Neuronal stem cell (in vitro differentiated cells): ENCODE measurements at regions not wholly inside any gene's neighbourhood (a gene's known extent, or its start where the extent isn't known, plus 50 kb on each side); places are given as distances from the start of the nearest gene placed in this dataset.

ENCODE experiments used
- DNase-seq: peaks from one replicate; pipeline ENCODE4 v3.0.0-alpha.2; 2013; ENCODE audit warnings: low spot score
- H2AFZ ChIP-seq: one replicate; pipeline ENCODE4 v1.6.1; 2013; ENCODE audit warnings: mild to moderate bottlenecking, low read length, inconsistent platforms
- H2AK5ac ChIP-seq: 2 replicates; pipeline ENCODE4 v1.6.1; 2013; ENCODE audit warnings: low read depth, mild to moderate bottlenecking, inconsistent platforms, low read length, moderate library complexity, mixed read lengths
- H2BK120ac ChIP-seq: 2 replicates; pipeline ENCODE4 v1.6.1; 2013; ENCODE audit warnings: low read depth, mild to moderate bottlenecking, inconsistent platforms, low read length, moderate library complexity, mixed read lengths
- H2BK12ac ChIP-seq: one replicate; pipeline ENCODE4 v1.6.1; 2013; ENCODE audit warnings: low read length, inconsistent platforms
- H2BK15ac ChIP-seq: 2 replicates; pipeline ENCODE4 v1.6.1; 2013; ENCODE audit warnings: mild to moderate bottlenecking, low read length, inconsistent platforms, mixed read lengths
- H2BK5ac ChIP-seq: one replicate; pipeline ENCODE4 v1.6.1; 2013; ENCODE audit warnings: inconsistent platforms, mild to moderate bottlenecking, low read length, moderate library complexity
- H3K14ac ChIP-seq: one replicate; pipeline ENCODE4 v1.6.1; 2013; ENCODE audit warnings: low read length, inconsistent platforms
- H3K18ac ChIP-seq: 2 replicates; pipeline ENCODE4 v1.6.1; 2013; ENCODE audit warnings: low read length, inconsistent platforms
- H3K23ac ChIP-seq: 2 replicates; pipeline ENCODE4 v1.6.1; 2013; ENCODE audit warnings: low read depth, mild to moderate bottlenecking, mixed read lengths, low read length, inconsistent platforms; ENCODE audit not compliant: poor library complexity
- H3K27ac ChIP-seq: replicated peaks from 3 replicates; pipeline ENCODE4 v1.5.1; 2013; ENCODE audit warnings: low read length, inconsistent platforms
- H3K27me3 ChIP-seq, 3 experiments: 2 replicates each; pipeline ENCODE4 v1.6.1; 2013; ENCODE audit warnings: low read length in 3 of 3, mild to moderate bottlenecking in 2 of 3, inconsistent platforms in 1 of 3, low read depth in 1 of 3, mixed read lengths in 1 of 3, moderate library complexity in 1 of 3; ENCODE audit not compliant: control insufficient read depth in 3 of 3, insufficient read depth in 3 of 3
- H3K36me3 ChIP-seq, 2 donors: replicated peaks in 1 of 2; 2 replicates each; pipeline ENCODE4 v1.6.1; 2013; ENCODE audit warnings: low read length in 2 of 2; ENCODE audit not compliant: control insufficient read depth in 2 of 2, insufficient read depth in 2 of 2
- H3K4ac ChIP-seq: 2 replicates; pipeline ENCODE4 v1.6.1; 2013; ENCODE audit warnings: inconsistent platforms, mild to moderate bottlenecking, low read length, moderate library complexity
- H3K4me1 ChIP-seq, 2 donors: 1 replicate in 1 of 2; 2 replicates in 1 of 2; pipeline ENCODE4 v1.6.1; 2013; ENCODE audit warnings: low read length in 2 of 2, low read depth in 1 of 2; ENCODE audit not compliant: control insufficient read depth in 2 of 2, insufficient read depth in 1 of 2
- H3K4me2 ChIP-seq: one replicate; pipeline ENCODE4 v1.6.1; 2013; ENCODE audit warnings: mild to moderate bottlenecking, low read length, inconsistent platforms; ENCODE audit not compliant: insufficient read depth, poor library complexity, severe bottlenecking
- H3K4me3 ChIP-seq, 2 donors: 2 replicates each; pipeline ENCODE4 v1.5.1; 2013; ENCODE audit warnings: low read length in 2 of 2, mild to moderate bottlenecking in 2 of 2, inconsistent platforms in 1 of 2, moderate library complexity in 1 of 2
- H3K79me1 ChIP-seq: one replicate; pipeline ENCODE4 v1.6.1; 2013; ENCODE audit warnings: low read depth, mild to moderate bottlenecking, inconsistent platforms, low read length, moderate library complexity
- H3K9ac ChIP-seq: one replicate; pipeline ENCODE4 v1.6.1; 2013; ENCODE audit warnings: mild to moderate bottlenecking, low read depth, low read length, inconsistent platforms; ENCODE audit not compliant: poor library complexity
- H3K9me3 ChIP-seq, 2 donors: replicated peaks in 1 of 2; 2 replicates each; pipeline versions ENCODE3 to v1.6.1; 2013; ENCODE audit warnings: low read length in 2 of 2, mild to moderate bottlenecking in 2 of 2, inconsistent platforms in 1 of 2, low read depth in 1 of 2, mixed read lengths in 1 of 2, moderate library complexity in 1 of 2; ENCODE audit not compliant: control insufficient read depth in 2 of 2, insufficient read depth in 1 of 2
- H4K8ac ChIP-seq: one replicate; pipeline ENCODE4 v1.6.1; 2013; ENCODE audit warnings: low read depth, mild to moderate bottlenecking, inconsistent platforms, low read length, moderate library complexity
- H4K91ac ChIP-seq: one replicate; pipeline ENCODE4 v1.6.1; 2013; ENCODE audit warnings: low read length, low read depth, mild to moderate bottlenecking, inconsistent platforms; ENCODE audit not compliant: poor library complexity
- WGBS, 2 donors: extraction: QIAGEN DNeasy Blood & Tissue Kit; methylation state at CpG; one replicate each; pipeline ENCODE4 v1.1.7; 2013; ENCODE audit warnings: missing lambda C conversion rate in 2 of 2, mixed read lengths in 1 of 2; ENCODE audit not compliant: insufficient read length in 2 of 2, insufficient replicate concordance in 1 of 2; ENCODE audit errors: extremely low coverage in 2 of 2; 5-methylcytosine and 5-hydroxymethylcytosine counted together

GRCh38 chr1:189274267-189274666 is 1203.4 kb downstream of the BRINP3 start:
- Histone ChIP-seq H2BK120ac (no peak overlapping the region), H2AFZ (no peak overlapping the region), H4K91ac (no peak overlapping the region), H2BK15ac (no peak overlapping the region), H3K27ac (no peak overlapping the region), H3K9me3 (peaks cover 6 to 7% of the 10 kb centered on the region in 2 donors), H4K8ac (no peak overlapping the region), H3K27me3 (no peaks in the 10 kb centered on the region), H2AK5ac (no peak overlapping the region), H3K4me3 (no peak overlapping the region), H3K4ac (no peak overlapping the region), H3K9ac (no peak overlapping the region), H3K4me2 (no peak overlapping the region), H3K18ac (no peak overlapping the region), H3K4me1 (no peaks in the 10 kb centered on the region), H2BK5ac (no peak overlapping the region), H3K79me1 (no peaks in the 10 kb centered on the region), H3K36me3 (no peaks in the 10 kb centered on the region), H2BK12ac (no peak overlapping the region), H3K14ac (no peak overlapping the region), H3K23ac (no peak overlapping the region)
- no CpG with 5 or more reads among the region's 1 CpG for WGBS, 2 donors
- DNase-seq: no peak

GRCh38 chr1:189275796-189276195 is 1201.9 kb downstream of the BRINP3 start:
- Histone ChIP-seq H3K4me2 (no peak overlapping the region), H2BK12ac (no peak overlapping the region), H2AK5ac (no peak overlapping the region), H2BK15ac (no peak overlapping the region), H4K91ac (no peak overlapping the region), H3K18ac (no peak overlapping the region), H3K9ac (no peak overlapping the region), H3K79me1 (no peaks in the 10 kb centered on the region), H4K8ac (no peak overlapping the region), H3K9me3 (peaks cover 0 to 4% of the 10 kb centered on the region in 2 donors), H3K4me3 (no peak overlapping the region), H2BK5ac (no peak overlapping the region), H3K14ac (no peak overlapping the region), H3K27me3 (no peaks in the 10 kb centered on the region), H3K4me1 (no peaks in the 10 kb centered on the region), H3K4ac (no peak overlapping the region), H2AFZ (no peak overlapping the region), H2BK120ac (no peak overlapping the region), H3K23ac (no peak overlapping the region), H3K27ac (no peak overlapping the region), H3K36me3 (no peaks in the 10 kb centered on the region)
- 100% methylated on average over 1 of the region's 1 CpG; no CpG with 5 or more reads in 1 of the 2 donors for WGBS, 2 donors
- no peak for DNase-seq

GRCh38 chr1:189289346-189289745 is 1188.3 kb downstream of the BRINP3 start:
- no peak overlapping the region for H3K4me3 ChIP-seq
- no peak overlapping the region for H3K4me2 ChIP-seq
- no peaks in the 10 kb centered on the region for H3K36me3 ChIP-seq
- no peak overlapping the region for H3K18ac ChIP-seq
- H3K9me3 ChIP-seq: no peaks in the 10 kb centered on the region
- H2BK120ac ChIP-seq: no peak overlapping the region
- H3K79me1 ChIP-seq: no peaks in the 10 kb centered on the region
- H2BK5ac ChIP-seq: no peak overlapping the region
- no peak overlapping the region for H3K23ac ChIP-seq
- no peak overlapping the region for H3K4ac ChIP-seq
- H3K27ac ChIP-seq: no peak overlapping the region
- no peaks in the 10 kb centered on the region for H3K27me3 ChIP-seq
- DNase-seq: no peak
- WGBS, 2 donors: no CpG with 5 or more reads among the region's 3 CpGs
- no peak overlapping the region for H3K9ac ChIP-seq
- no peak overlapping the region for H2AFZ ChIP-seq
- no peak overlapping the region for H2BK12ac ChIP-seq
- H2AK5ac ChIP-seq: no peak overlapping the region
- no peak overlapping the region for H2BK15ac ChIP-seq
- no peaks in the 10 kb centered on the region for H3K4me1 ChIP-seq
- no peak overlapping the region for H4K8ac ChIP-seq
- no peak overlapping the region for H3K14ac ChIP-seq
- no peak overlapping the region for H4K91ac ChIP-seq

GRCh38 chr1:189301235-189301634 is 1176.4 kb downstream of the BRINP3 start:
- Histone ChIP-seq H2BK120ac (no peak overlapping the region), H3K4me2 (no peak overlapping the region), H2AK5ac (no peak overlapping the region), H4K91ac (no peak overlapping the region), H2BK12ac (no peak overlapping the region), H3K27me3 (no peaks in the 10 kb centered on the region), H3K36me3 (no peaks in the 10 kb centered on the region), H3K18ac (no peak overlapping the region), H4K8ac (no peak overlapping the region), H2BK15ac (no peak overlapping the region), H3K4me1 (no peaks in the 10 kb centered on the region), H3K9me3 (no peaks in the 10 kb centered on the region), H3K4ac (no peak overlapping the region), H2AFZ (no peak overlapping the region), H2BK5ac (no peak overlapping the region), H3K27ac (no peak overlapping the region), H3K4me3 (no peak overlapping the region), H3K23ac (no peak overlapping the region), H3K9ac (no peak overlapping the region), H3K79me1 (no peaks in the 10 kb centered on the region), H3K14ac (no peak overlapping the region)
- WGBS, 2 donors: no CpG with 5 or more reads among the region's 4 CpGs
- DNase-seq: no peak
